NCI-H2029 treated with DMSO at 0.1 percent for 48 hours (cell line): ENCODE measurements at regions not wholly inside any gene's neighbourhood (a gene's known extent, or its start where the extent isn't known, plus 50 kb on each side); places are given as distances from the start of the nearest gene placed in this dataset.

ENCODE experiments used
- DNase-seq: peaks from one replicate; lab custom pipeline; 2025; lab: John Stamatoyannopoulos, UW

DNA sequence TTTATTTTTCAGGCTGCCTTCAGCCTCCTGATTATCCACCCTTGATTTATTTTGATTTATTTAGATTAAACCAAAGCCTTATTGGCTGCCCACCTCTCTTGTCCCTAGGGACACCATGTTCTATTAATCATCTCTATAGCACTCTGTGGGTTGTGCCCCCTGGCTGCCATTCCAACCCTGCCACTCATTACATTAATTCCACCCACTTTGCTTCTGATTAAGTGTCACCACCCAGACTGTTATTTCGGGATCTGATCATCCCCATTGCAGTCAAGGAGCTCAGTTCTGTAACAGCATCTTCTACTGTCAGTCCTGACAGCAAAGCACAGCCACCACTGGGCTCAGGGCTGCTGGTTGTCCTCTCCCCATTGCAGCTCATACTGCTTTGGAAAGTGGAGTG, 175.1 kb upstream of the DDX18 start:
- DNase-seq = no peak

DNA sequence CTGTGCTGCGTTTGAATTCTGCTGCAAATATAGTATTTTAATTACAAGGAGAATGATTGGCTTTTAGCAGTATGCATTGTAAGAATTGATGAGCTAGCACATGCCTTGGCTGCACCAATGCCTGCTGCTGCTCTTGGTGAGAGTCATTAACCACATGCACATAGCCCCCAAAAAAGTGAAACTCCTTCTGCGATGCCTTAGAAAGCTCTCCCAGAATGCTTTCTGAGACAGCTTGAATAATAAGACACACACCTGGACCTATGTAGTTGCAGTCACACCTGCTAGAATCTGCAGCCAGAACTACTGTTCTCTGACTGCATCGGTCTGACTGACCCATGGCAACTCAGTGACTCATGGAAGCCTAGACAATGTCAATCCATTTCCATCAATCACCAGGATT, 170.1 kb upstream of the DDX18 start:
- no peak for DNase-seq

DNA sequence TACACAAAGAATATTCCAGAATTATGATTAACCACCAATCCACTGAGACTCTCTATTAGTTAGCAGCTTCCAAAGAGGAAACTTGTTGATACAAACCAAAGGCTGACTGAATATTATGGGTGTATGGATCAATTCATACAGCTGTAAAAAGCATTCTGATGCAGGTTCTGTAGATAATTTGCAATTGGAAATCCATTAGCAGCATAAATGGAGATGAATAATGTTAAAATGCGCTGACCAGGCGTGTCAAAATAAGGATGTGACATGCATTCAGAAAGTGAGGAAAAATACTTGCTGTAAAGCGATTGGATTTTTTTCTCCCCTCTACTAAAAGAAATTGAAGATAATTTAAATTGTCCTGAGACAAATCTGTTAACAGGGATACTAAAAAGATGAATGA, 169.0 kb upstream of the DDX18 start:
- no peak for DNase-seq

DNA sequence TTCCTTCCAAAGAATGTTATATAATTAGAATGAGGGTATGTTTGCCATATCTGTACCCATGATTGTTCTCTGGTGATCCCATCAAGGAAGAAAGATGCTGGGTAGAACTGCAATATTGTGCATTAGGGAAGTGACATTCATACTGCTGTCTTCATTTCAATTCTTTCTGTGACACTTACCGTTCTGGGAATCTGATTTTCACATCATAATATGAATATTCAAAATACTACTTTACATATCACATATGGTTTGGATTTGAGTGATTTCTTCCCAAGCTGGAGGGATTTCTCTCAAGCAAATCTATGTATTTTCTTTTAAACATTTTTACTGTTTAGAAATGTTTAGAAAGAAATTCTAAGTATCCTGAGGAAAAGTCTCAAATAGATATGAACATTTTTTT, 168.4 kb upstream of the DDX18 start:
- DNase-seq = no peak

DNA sequence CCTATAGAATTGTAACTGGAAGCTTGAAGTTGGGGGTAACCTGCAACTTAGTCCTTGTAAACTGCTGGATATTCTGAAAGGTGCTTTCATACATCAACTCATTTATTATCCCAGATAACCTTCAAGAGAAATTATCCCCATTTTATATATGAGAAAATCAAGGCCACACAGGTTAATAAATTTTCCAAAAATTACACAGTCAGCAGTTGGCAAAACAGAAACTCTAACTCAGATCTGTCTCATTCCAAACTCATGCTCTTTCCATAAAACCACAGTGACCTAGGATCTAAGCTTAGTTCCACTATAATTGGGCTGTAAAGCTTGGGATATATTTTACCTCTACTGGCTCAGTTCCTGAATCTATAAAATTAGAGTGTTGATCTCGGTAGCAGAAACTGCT, 167.6 kb upstream of the DDX18 start:
- DNase-seq = no peak

DNA sequence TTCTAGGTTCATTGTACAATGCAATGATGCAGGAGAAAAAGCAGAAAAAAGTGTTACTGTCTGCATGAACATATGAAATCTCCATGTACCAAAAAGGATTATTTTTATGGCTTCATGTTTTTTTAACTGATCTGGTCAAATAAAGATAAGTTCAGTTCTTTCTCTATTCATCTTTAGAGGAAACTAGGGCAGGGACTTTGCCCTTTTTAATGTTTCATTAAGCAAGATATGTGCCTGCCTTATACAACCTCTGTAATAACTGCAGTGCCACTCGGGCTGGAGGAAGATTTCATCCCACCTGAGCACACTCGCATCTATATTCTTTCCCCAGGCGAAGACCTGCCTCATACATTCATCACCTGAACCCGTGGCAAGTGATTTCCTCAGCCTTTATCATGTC, 157.9 kb upstream of the DDX18 start:
- DNase-seq = no peak

DNA sequence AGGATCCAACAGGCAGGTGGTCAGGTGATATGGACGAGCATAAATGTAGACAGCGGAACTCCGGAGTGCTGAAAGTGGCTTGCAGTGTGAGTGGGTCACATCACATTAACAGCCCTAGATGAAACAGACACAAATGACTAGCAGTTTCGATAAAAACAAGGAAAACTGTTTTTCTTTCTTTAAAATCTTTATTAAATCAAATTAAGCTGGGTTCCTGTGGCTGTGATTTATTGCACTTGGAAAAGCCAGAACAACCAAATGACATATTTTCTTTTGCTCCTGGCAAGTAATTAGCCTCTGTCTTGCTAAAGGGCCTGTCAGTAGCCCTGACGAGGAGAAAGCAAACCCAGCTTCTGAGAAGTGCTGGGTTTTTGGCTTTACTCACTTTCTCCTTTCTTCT, 152.9 kb upstream of the DDX18 start:
- no peak for DNase-seq

DNA sequence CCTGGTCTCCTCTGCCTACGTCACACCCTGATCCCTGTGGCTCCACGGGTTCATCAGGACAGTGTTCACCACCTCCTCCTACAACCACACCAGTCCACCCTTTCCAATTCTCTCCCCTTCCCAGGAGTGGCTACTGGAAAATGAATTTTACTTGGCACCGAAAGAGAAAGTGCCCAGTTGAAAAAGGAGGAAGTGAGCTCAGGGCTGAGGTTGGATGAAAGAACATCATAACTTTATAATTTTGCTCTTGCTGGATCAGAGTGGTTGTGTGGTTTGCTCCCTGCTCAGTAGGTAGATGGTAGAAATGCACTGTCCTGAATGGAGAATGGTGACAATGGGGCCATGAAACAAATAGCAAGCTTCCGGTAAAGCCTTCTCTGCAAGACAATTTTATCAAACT, 140.3 kb upstream of the DDX18 start:
- no peak for DNase-seq

DNA sequence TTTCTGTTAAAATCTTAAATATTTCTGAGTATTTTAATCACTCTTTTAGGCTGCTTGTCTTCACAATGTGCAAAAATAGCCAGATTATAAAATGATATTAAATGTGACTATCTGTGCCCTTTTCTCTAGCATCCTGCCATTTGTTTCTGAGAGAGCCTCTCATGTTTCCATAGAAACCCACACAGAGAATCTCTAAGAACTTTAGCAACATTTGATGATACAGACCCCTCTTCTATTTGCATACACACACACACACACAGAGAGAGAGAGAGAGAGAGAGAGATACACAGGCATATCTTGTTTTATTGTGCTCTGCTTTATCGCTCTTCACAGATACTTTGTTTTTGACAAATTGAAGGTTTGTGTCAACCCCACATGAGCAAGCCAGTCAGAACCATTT, 134.5 kb upstream of the DDX18 start:
- no peak for DNase-seq

DNA sequence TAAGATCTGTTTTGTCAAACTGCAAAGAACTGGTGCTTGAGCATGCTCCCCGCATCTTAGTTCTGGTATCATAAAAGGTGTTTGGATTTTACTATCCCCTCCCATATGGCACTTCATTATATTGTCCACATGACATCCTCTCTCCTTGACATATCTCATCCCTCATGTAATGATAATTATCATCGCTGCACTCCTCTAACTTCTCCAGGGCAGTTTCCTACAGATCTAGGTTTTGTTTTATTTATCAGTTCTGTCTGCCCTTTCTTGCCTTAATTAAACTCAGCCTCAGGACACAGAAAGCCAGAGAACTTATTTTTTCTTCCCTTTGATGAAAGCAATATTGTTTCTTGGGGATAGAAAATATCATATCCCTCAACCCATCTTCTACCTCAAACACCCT, 129.6 kb upstream of the DDX18 start:
- no peak for DNase-seq

DNA sequence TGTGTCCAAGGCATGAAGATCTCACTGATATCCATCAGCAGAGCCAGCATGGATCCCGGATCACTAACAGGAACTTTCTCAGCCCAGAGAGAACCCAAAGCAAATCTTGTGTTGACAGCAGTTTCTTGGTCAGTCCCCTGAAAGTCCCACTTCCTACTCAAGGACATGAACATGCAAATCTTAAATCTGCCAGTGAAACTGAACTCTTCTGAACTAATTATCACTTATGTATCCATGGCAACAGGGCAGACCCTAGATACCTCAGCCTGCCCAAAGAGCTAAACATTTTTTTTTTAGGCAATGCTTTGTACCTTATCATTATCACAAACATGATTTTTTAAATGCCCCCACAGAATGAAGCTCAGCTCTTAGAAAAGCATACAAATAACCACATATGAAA, 127.8 kb upstream of the DDX18 start:
- no peak for DNase-seq

DNA sequence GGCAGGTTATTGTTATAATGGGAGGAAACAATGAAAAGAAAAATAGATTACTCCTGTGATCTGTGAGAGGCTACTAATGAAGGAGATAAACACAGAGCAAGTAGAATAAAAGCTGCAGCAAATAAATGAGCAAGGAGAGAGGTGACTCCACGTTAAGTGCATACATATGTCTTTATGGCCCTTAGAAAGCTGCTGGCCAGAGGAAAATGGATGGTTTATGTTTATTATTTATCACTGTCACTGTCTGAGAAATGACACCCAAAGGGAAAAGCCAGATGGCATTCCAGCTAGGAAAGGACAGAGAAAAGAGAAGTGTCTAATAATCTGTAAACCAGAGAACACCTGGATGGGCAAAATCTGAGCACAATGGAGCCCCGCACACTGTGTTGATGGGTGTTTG, 122.9 kb upstream of the DDX18 start:
- no peak for DNase-seq

DNA sequence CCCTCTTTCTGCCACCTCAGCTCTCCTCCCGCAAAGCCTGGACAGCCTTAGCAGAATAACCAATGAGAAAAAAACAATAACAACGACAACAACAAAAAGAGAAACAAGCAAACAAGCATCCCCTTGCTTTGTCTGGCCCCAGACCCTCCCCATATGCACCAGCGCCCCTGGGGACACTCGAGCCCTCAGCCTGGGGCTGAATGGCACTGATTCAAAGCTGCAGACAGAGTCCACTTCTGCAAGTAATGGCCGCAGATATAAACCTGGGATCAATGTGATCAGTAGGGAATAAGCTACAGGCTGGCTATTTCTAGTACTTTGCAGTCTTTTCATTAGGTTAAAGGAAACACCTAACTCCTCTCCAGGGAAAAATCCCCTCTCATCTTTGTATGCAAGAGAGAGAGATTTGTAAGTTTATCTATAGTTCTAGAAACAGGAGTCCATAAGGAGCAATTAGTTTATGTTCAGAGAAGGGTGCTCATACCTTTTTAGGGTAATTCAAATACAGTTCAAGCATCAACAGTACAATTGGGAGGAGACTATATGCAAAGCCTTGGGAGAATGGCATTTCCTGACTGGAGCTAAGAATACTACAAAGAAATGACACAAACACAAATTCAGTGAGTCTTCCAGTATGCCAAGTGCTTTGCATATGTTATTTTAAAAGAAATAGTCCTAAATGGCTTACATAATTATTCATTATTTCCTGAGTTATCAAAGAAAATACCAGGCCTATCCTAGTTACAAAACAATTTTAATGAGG, 122.3 kb upstream of the DDX18 start:
- no peak for DNase-seq

DNA sequence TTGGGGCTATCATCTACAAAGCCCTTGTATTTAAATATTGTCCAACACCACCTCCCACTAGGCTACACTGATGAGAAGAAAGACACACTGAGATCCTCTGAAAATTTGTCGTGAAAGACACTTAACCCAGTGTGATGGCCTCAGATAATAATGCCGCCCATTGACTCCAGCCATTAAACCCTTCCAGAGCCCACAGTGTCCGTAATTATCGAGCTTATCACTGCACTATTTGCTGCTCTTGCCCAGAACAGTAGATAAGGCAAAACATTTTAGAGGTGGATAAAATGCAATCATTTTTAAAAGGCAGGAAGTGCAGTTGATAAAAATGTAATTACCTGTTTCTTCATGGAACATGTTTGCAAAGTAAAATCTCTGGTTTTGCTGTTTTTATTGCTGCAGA, 121.3 kb upstream of the DDX18 start:
- DNase-seq = no peak

DNA sequence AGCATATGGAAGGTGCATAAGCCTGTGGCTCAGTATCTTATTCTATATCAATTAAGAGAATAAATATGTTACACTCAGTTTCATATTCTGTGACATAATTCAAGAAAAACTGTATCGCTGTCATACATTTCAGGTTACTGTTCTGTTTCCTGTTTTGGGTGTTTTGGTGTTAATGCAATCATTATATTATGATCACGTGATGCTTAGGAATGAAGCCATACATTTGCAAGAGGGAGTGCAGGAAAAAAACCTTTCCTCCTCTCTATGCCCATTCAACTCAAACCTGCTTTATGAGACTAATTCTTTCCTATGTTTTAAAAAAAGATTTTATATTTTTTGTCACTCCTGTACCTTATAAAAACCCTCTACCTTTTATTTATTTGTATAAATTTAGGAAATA, 120.8 kb upstream of the DDX18 start:
- DNase-seq = no peak

DNA sequence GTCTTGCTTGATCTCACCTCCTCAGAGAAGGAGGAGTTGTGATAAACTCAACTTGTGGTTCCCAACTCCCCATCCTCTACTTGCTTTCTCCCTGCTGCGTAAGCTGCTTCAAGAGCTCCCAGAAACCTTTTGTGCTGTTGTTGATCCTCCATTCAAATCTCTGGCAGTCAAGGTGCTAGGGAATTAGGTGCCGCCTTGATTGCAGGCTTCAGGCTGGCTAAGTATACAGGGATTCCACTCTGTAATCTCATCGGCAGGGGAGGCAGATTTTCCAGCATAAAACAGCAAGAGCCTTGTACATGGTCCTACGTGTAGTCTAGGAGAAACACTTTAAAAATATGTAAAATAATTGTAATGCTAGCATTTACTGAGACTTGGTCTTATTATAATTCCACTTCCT, 116.2 kb upstream of the DDX18 start:
- DNase-seq = no peak

DNA sequence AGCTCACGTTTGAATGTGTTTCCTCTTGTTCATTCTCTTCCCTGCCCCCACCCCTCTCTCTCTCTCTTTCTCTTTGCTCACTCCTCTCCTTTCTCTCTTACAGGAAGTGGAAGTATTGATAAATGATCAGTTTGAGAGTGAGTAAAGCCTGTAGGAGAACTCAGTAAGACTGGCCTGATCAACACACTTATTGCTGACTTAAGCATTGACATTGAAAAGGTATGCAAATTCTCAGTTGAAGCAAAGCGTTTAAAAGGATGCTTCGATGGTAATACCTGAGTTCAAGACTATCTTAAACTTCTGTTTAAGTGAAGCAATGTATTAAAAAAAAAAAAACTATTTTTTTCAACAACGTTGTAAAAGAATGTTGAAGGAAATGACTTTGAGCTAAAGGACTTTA, 115.7 kb upstream of the DDX18 start:
- no peak for DNase-seq

DNA sequence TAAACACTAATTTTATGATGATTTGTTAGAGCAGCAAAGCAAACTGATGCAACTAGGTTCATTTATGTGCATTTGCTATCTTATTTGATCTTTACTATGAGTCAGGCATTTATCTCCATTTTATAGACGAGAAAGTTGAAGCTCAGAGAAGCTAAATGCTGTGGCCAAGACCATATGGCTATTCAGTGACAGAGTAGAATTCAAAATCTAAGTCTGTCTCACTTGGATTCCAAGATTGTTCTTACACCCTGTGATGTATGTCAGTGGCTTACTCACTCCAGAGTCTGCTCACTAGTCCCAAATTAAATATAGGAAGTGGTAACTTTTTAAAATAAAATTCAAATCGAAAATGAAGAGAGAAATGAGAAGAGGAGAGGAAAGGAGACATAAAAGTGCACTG, 114.0 kb upstream of the DDX18 start:
- DNase-seq = no peak

DNA sequence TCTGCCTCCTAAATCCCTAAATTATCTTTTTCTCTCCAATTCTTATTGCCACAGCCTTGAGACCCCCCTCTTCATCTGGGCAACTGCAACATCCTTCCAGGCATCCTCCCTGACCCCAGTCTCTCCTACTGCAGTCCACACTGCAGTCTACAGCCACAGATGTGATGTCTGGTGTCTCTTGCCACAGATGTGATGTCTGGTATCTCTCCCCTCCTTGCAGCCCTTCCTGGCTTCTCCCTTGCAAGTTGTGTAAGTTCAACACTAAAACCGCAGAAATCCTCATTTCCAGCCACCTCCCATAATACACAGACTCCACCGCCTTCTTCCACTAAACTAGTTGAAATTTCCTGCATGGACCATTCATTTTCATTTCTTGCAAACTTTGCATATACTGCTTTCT, 113.1 kb upstream of the DDX18 start:
- DNase-seq = no peak

DNA sequence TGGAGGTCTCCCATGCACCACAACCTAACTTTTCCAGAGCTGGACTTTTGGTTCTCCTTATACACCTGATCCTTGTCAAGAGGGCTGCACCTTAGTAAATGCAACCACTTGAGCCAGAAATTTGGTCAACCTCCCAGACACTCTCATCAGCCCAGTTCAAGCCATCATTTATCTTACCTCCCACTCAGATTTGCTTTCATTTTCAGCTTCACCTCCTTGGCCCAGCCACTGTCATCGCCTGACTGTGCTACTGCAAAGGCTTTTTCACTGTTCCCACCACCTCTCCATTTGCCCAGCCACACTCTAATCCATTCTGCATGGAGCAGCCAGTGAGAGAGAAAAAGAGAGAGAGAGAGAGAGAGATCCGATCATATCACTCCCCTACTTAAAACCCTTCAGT, 112.4 kb upstream of the DDX18 start:
- no peak for DNase-seq

DNA sequence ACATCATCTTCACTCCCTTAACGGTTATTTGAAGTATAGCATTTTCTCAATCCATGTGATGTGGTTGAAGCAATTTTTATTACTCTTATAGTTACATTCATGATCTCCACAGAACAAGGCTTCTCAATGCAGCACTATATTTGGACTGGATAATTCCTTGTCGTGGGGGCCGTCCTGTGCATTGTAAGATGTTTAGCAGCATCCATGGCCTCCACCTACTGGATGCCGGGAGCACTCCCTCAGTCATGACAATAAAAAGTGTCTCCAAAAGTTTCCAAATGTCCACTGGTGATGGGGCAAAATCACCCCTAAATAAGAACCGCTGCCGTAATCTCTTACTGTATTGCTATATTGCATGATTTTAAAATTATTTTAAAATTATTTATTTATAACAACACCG, 110.6 kb upstream of the DDX18 start:
- DNase-seq = no peak

DNA sequence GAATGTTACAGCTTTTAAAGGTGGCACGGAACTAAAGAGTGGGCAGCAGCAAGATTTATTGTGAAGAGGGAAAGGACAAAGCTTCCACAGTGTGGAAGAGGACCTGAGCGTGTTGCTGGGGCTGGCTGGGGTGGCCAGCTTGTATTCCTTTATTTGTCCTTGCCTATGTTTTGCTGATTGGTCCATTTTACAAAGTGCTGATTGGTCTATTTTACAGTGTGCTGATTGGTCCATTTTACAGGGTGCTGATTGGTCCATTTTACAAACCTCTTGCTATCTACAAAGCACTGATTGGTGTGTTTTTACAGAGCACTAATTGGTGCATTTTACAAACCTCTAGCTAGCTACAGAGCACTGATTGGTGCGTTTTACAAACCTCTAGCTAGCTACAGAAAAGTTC, 109.7 kb upstream of the DDX18 start:
- DNase-seq = no peak

DNA sequence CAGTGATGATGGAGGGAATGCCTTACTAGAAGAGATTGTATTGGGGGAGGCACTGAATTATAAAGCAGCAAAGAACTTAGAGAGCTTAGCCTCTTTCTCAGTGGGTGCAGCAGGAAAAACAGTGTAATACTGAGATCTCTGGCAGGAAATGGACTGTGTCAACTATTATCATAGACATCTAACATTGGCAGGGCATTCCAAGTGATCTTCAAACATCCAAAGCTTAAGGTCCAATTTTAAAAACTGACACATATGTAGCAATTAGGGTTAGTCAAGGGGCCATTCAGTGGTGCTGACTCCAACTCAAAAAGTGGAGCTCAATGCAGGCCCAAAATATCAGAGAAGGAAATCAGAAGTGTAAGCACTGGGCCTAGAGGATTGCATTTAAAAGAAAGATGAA, 106.6 kb upstream of the DDX18 start:
- no peak for DNase-seq

DNA sequence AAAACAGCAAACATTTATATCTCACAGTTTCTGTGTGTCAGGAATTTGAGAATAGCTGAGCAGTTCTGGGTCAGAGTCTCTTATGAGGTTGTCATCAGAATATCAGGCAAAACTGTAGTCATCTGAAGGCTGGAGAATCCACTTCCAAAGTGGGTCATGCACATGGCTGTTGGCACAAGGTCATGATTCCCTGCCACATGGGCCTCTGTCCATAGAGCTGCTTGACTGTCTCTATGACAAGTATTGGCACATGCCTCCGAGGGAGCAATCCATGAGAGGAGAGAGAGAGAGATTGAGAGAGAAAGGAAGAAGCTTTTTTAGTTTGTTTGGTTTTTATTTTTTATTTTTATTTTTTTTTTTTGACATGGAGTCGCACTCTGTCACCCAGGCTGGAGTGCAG, 101.8 kb upstream of the DDX18 start:
- no peak for DNase-seq

DNA sequence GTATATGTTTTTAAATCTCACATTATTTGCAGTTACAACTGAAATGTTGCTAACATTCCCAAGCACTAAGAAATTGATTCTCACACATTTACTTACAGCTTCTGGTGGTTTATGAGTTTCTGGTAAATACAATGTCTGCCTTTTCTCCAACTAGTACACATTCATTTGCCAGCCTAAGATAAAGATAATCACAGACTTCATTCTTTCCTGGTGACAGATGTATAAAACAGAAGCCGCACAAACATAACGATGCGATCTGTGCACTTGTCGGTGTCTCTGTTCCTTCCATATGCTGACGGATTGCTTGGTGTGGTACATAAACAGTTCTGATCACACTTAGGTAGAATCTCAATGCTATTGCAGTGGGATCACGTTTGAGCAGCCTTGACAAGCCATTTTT, 100.4 kb upstream of the DDX18 start:
- no peak for DNase-seq
